C4-2B (cell line): ENCODE measurements at regions not wholly inside any gene's neighbourhood (a gene's known extent, or its start where the extent isn't known, plus 50 kb on each side); places are given as distances from the start of the nearest gene placed in this dataset.

Source experiments
- CTCF ChIP-seq: fragments of 450-650 bp; conservative IDR thresholded peaks from 2 replicates; pipeline ENCODE4 v1.5.1; 2017; ENCODE audit warnings: mild to moderate bottlenecking
- ZFX ChIP-seq: fragments of 450-650 bp; IDR thresholded peaks from 2 replicates; pipeline ENCODE4 v1.6.1; 2017

DNA sequence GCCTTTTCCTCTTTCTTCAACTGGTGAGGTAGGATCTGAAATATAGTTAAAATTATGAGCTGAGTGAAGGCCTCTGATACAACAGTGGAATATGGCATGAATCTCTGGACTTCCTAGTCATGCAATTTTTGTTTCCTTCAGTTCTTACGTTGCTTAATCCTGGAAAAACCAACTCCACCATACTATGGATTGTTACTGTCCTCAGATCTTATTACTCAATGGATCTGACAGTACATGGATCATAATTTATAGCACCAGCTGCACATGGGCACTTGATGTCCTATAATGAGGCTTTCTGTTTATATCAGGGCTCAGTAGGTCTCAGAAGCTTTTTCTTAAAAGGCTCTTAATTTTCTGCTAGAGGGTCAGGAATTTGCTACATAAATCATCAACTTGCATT, 1341.0 kb upstream of the EYS start:
- TF ChIP-seq CTCF (no peak), ZFX (no peak)
